Type B pancreatic cell (in vitro differentiated cells): ENCODE measurements at regions not wholly inside any gene's neighbourhood (a gene's known extent, or its start where the extent isn't known, plus 50 kb on each side); places are given as distances from the start of the nearest gene placed in this dataset.

Experiments
- DNase-seq: peaks from one replicate; pipeline ENCODE4 v3.0.0; 2021; ENCODE audit warnings: mixed read lengths; ENCODE audit not compliant: unreplicated experiment; ENCODE audit errors: extremely low spot score
- H3K27ac Mint-ChIP-seq: 2 replicates; pipeline ENCODE4 v1.8.0; 2021; ENCODE audit warnings: mild to moderate bottlenecking, mixed read lengths
- H3K27me3 Mint-ChIP-seq: 2 replicates; pipeline ENCODE4 v1.8.0; 2021; ENCODE audit warnings: mixed read lengths
- H3K36me3 Mint-ChIP-seq: 2 replicates; pipeline ENCODE4 v1.8.0; 2021; ENCODE audit warnings: mixed read lengths
- H3K4me1 Mint-ChIP-seq: one replicate; pipeline ENCODE4 v1.8.0; 2021; ENCODE audit warnings: mixed read lengths; ENCODE audit not compliant: unreplicated experiment
- H3K4me3 Mint-ChIP-seq: 2 replicates; pipeline ENCODE4 v1.8.0; 2021; ENCODE audit warnings: mild to moderate bottlenecking, mixed read lengths
- H3K9me3 Mint-ChIP-seq: 2 replicates; pipeline ENCODE4 v1.8.0; 2021; ENCODE audit warnings: mixed read lengths
- CTCF ChIP-seq: fragments of 200-600 bp; sonication (generic); conservative IDR thresholded peaks from 2 replicates; pipeline ENCODE4 v1.5.0; 2021; ENCODE audit warnings: antibody characterized with exemption, mild to moderate bottlenecking

DNA sequence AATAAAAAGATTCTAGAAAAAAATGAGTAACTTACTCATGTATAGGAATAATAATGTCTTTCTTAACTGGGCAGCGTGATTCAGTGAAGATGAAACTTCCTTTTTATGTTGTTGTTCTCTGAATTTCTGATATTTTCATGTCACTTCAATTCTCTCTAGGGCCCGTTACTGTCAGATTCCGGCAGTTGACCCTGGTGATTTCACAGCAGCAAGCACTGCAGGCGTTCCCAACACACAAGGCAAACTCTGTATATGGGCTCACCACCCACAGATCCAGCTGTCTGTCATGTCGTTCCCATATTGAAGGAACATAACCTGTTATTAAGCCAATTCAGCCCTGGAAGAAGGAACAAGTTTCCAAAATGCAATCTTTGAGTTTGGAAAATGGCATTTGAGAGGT lies 288.3 kb upstream of the GALNTL6 start:
- no peak overlapping the region for H3K27ac Mint-ChIP-seq
- no peaks in the 10 kb centered on the region for H3K9me3 Mint-ChIP-seq
- no peaks in the 10 kb centered on the region for H3K27me3 Mint-ChIP-seq
- no peak for TF ChIP-seq CTCF
- peaks cover 5% of the 10 kb centered on the region for H3K4me1 Mint-ChIP-seq
- H3K4me3 Mint-ChIP-seq = no peak overlapping the region
- no peak for DNase-seq
- H3K36me3 Mint-ChIP-seq = no peaks in the 10 kb centered on the region

- DNase-seq = no peak
- Mint-ChIP-seq H3K4me3 (no peak overlapping the region), H3K4me1 (peaks cover 5% of the 10 kb centered on the region), H3K9me3 (no peaks in the 10 kb centered on the region), H3K27me3 (no peaks in the 10 kb centered on the region), H3K36me3 (no peaks in the 10 kb centered on the region), H3K27ac (no peak overlapping the region)
- no peak for TF ChIP-seq CTCF
These were observed 291.5 kb upstream of the GALNTL6 start for GRCh38 chr4:171521726-171522125.

DNA sequence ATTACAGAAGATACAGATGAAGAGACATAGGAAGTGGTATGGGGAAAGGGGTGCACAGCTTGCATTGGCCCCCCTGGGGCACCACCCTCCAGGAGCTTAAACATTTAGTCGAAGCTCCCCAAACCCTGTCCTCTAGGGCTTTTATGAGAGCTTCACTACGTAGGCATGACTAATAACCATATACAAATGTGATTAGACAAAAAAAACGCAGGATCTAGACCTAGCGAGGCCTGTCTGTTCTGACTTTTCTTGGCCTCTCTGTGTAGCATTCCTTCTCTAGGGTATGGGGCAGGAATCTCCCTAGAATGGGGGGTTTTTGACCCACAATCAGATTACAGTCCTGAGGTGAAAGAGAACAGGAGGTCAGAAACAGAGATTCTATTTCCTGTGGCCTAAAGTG lies 293.7 kb upstream of the GALNTL6 start:
- H3K9me3 Mint-ChIP-seq = no peaks in the 10 kb centered on the region
- no peak for DNase-seq
- no peak overlapping the region for H3K27ac Mint-ChIP-seq
- H3K4me1 Mint-ChIP-seq = peaks cover 5% of the 10 kb centered on the region
- H3K27me3 Mint-ChIP-seq = no peaks in the 10 kb centered on the region
- H3K4me3 Mint-ChIP-seq = no peak overlapping the region
- no peak for TF ChIP-seq CTCF
- H3K36me3 Mint-ChIP-seq = no peaks in the 10 kb centered on the region

GRCh38 chr4:171517883-171518282 lies 295.3 kb upstream of the GALNTL6 start:
- Mint-ChIP-seq H3K4me3 (no peak overlapping the region), H3K36me3 (no peaks in the 10 kb centered on the region), H3K27ac (no peak overlapping the region), H3K4me1 (peaks cover 5% of the 10 kb centered on the region), H3K27me3 (no peaks in the 10 kb centered on the region), H3K9me3 (no peaks in the 10 kb centered on the region)
- no peak for DNase-seq
- no peak for TF ChIP-seq CTCF

DNA sequence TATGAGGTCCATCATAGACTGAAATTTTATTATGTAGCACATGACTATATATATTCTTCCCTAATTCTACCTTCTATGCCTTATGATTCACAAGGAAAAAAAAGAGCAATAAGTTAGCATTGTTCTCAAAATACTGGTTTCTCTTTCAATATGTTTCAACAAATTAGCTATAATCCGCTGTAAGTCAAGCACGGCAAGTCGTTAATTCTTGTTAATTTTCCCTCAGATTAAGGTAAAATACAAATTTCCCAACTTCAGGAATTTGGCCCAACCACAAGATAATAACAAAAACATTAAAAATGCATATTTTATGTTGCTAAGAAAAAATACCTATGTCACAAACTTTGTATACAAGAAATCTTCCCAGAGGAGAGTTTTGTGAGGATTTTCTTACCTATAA lies 296.5 kb upstream of the GALNTL6 start:
- H3K27me3 Mint-ChIP-seq = no peaks in the 10 kb centered on the region
- no peak overlapping the region for H3K27ac Mint-ChIP-seq
- H3K36me3 Mint-ChIP-seq = no peaks in the 10 kb centered on the region
- H3K9me3 Mint-ChIP-seq = no peaks in the 10 kb centered on the region
- H3K4me3 Mint-ChIP-seq = no peak overlapping the region
- DNase-seq = no peak
- peaks cover 5% of the 10 kb centered on the region for H3K4me1 Mint-ChIP-seq
- TF ChIP-seq CTCF = no peak

DNA sequence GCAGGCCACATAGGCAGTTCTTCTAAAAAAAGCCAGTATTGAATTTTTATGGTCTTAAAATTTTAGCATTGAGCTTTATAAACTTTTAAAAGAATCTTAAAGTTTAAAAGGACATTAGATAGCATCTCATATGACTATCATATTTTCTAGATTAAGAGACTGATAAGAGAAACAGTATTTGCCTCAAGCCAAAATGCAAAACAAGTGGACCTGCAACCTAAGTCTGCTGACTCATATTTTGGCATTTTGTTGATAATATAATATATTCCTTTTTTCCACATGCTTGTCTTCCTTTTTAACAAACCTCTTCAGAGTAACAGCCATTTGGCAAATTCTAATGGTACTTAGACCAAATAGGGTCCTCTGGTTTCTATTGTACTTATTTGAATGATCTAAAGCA lies 328.5 kb upstream of the GALNTL6 start:
- H3K27ac Mint-ChIP-seq = no peak overlapping the region
- no peak for DNase-seq
- TF ChIP-seq CTCF = no peak
- H3K9me3 Mint-ChIP-seq = peaks cover 7% of the 10 kb centered on the region
- H3K36me3 Mint-ChIP-seq = no peaks in the 10 kb centered on the region
- no peaks in the 10 kb centered on the region for H3K4me1 Mint-ChIP-seq
- no peaks in the 10 kb centered on the region for H3K27me3 Mint-ChIP-seq
- H3K4me3 Mint-ChIP-seq = no peak overlapping the region
